H9 (cell line): ENCODE measurements at regions not wholly inside any gene's neighbourhood (a gene's known extent, or its start where the extent isn't known, plus 50 kb on each side); places are given as distances from the start of the nearest gene placed in this dataset.

Experiments used
- DNase-seq: peaks from one replicate; pipeline ENCODE4 v3.0.0-alpha.2; 2017
- H2AFZ ChIP-seq: one replicate; pipeline ENCODE4 v1.6.1; 2013; ENCODE audit warnings: mild to moderate bottlenecking, low read length, control low read depth, moderate library complexity
- H2AK5ac ChIP-seq: 2 replicates; pipeline ENCODE4 v1.6.1; 2013; ENCODE audit warnings: low read length, control low read depth, mixed read lengths; ENCODE audit not compliant: insufficient read length
- H2BK120ac ChIP-seq: one replicate; pipeline ENCODE4 v1.6.1; 2013; ENCODE audit warnings: low read depth, mild to moderate bottlenecking, low read length, control low read depth, inconsistent platforms; ENCODE audit not compliant: poor library complexity, severe bottlenecking
- H2BK12ac ChIP-seq: 2 replicates; pipeline ENCODE4 v1.6.1; 2013; ENCODE audit warnings: low read length, control low read depth, mixed read lengths, low read depth; ENCODE audit not compliant: insufficient read length
- H2BK15ac ChIP-seq: 2 replicates; pipeline ENCODE4 v1.6.1; 2013; ENCODE audit warnings: low read depth, low read length, control low read depth
- H2BK20ac ChIP-seq: one replicate; pipeline ENCODE4 v1.6.1; 2013; ENCODE audit warnings: low read depth, mild to moderate bottlenecking, low read length, control low read depth, inconsistent platforms; ENCODE audit not compliant: poor library complexity, severe bottlenecking
- H2BK5ac ChIP-seq: 2 replicates; pipeline ENCODE4 v1.6.1; 2013; ENCODE audit warnings: low read length, control low read depth, mixed read lengths; ENCODE audit not compliant: insufficient read length
- H3K14ac ChIP-seq: 2 replicates; pipeline ENCODE4 v1.6.1; 2013; ENCODE audit warnings: low read length, control low read depth; ENCODE audit not compliant: insufficient read depth
- H3K18ac ChIP-seq: 2 replicates; pipeline ENCODE4 v1.6.1; 2013; ENCODE audit warnings: low read depth, mild to moderate bottlenecking, mixed read lengths, low read length, control low read depth; ENCODE audit not compliant: insufficient read length
- H3K23ac ChIP-seq: 2 replicates; pipeline ENCODE4 v1.6.1; 2013; ENCODE audit warnings: low read length, control low read depth, mixed read lengths, low read depth; ENCODE audit not compliant: insufficient read length
- H3K23me2 ChIP-seq: 2 replicates; pipeline ENCODE4 v1.6.1; 2013; ENCODE audit warnings: low read depth, mild to moderate bottlenecking, mixed read lengths, low read length, control low read depth; ENCODE audit not compliant: insufficient read length, poor library complexity, severe bottlenecking
- H3K27ac ChIP-seq: 2 replicates; pipeline ENCODE4 v1.5.1; 2013; ENCODE audit warnings: low read length, control low read depth, mixed read lengths, low read depth; ENCODE audit not compliant: insufficient read length
- H3K27me3 ChIP-seq: 2 replicates; pipeline ENCODE4 v1.6.1; 2013; ENCODE audit warnings: low read length, control low read depth, inconsistent platforms; ENCODE audit not compliant: insufficient read depth
- H3K4ac ChIP-seq: 2 replicates; pipeline ENCODE4 v1.6.1; 2013; ENCODE audit warnings: low read depth, mild to moderate bottlenecking, control low read depth, inconsistent platforms, low read length, moderate library complexity
- H3K4me1 ChIP-seq: 2 replicates; pipeline ENCODE4 v1.6.1; 2013; ENCODE audit warnings: low read length, control low read depth, inconsistent platforms; ENCODE audit not compliant: insufficient read depth
- H3K4me2 ChIP-seq: 2 replicates; pipeline ENCODE4 v1.6.1; 2013; ENCODE audit warnings: low read length, control low read depth, mixed read lengths; ENCODE audit not compliant: insufficient read length, insufficient read depth
- H3K56ac ChIP-seq: 2 replicates; pipeline ENCODE4 v1.6.1; 2013; ENCODE audit warnings: low read depth, mild to moderate bottlenecking, mixed read lengths, low read length, control low read depth; ENCODE audit not compliant: insufficient read length
- H3K79me1 ChIP-seq: 2 replicates; pipeline ENCODE4 v1.6.1; 2013; ENCODE audit warnings: low read depth, mild to moderate bottlenecking, moderate library complexity, low read length, control low read depth, inconsistent platforms; ENCODE audit not compliant: insufficient read depth, poor library complexity, severe bottlenecking
- H3K79me2 ChIP-seq: 2 replicates; pipeline ENCODE4 v1.6.1; 2013; ENCODE audit warnings: low read length, control low read depth, inconsistent platforms; ENCODE audit not compliant: insufficient read depth
- H3K9ac ChIP-seq: 2 replicates; pipeline ENCODE4 v1.6.1; 2013; ENCODE audit warnings: low read length, control low read depth, mixed read lengths; ENCODE audit not compliant: insufficient read length; ENCODE audit errors: extremely low read depth
- H3K9me3 ChIP-seq: one replicate; pipeline ENCODE4 v1.6.1; 2013; ENCODE audit warnings: low read depth, low read length, inconsistent platforms; ENCODE audit not compliant: control insufficient read depth
- H3T11ph ChIP-seq: one replicate; pipeline ENCODE4 v1.6.1; 2013; ENCODE audit warnings: mild to moderate bottlenecking, low read length, control low read depth, inconsistent platforms
- H4K20me1 ChIP-seq: one replicate; pipeline ENCODE4 v1.6.1; 2013; ENCODE audit not compliant: control insufficient read depth, insufficient read length, insufficient read depth
- H4K5ac ChIP-seq: 2 replicates; pipeline ENCODE4 v1.6.1; 2013; ENCODE audit warnings: low read depth, mild to moderate bottlenecking, mixed read lengths, low read length, control low read depth; ENCODE audit not compliant: insufficient read length
- H4K8ac ChIP-seq: replicated peaks from 2 replicates; pipeline ENCODE4 v1.6.1; 2013; ENCODE audit warnings: low read length, control low read depth, mixed read lengths, low read depth; ENCODE audit not compliant: insufficient read length
- H4K91ac ChIP-seq: 2 replicates; pipeline ENCODE4 v1.6.1; 2013; ENCODE audit warnings: low read depth, mild to moderate bottlenecking, moderate library complexity, mixed read lengths, low read length, control low read depth; ENCODE audit not compliant: insufficient read length
- H3K27ac Mint-ChIP-seq, 3 experiments: 2 replicates in 2 of 3; 3 replicates in 1 of 3; pipeline ENCODE4 v1.8.0; 2020 to 2021; ENCODE audit warnings: mixed read lengths in 3 of 3, mild to moderate bottlenecking in 1 of 3, moderate library complexity in 1 of 3
- H3K27me3 Mint-ChIP-seq: 2 replicates; pipeline ENCODE4 v1.8.0; 2021; ENCODE audit warnings: low read depth, mild to moderate bottlenecking, moderate library complexity, mixed read lengths
- H3K36me3 Mint-ChIP-seq, 3 experiments: 2 replicates in 2 of 3; 3 replicates in 1 of 3; pipeline ENCODE4 v1.8.0; 2020 to 2021; ENCODE audit warnings: low read depth in 3 of 3, mixed read lengths in 3 of 3; ENCODE audit not compliant: insufficient read depth in 1 of 3
- H3K4me1 Mint-ChIP-seq, 2 experiments: 2 replicates each; pipeline ENCODE4 v1.8.0; 2020; ENCODE audit warnings: mixed read lengths in 2 of 2
- H3K4me3 Mint-ChIP-seq, 2 experiments: 2 replicates in 1 of 2; 3 replicates in 1 of 2; pipeline ENCODE4 v1.8.0; 2020 to 2021; ENCODE audit warnings: mild to moderate bottlenecking in 2 of 2, mixed read lengths in 2 of 2, moderate library complexity in 1 of 2
- H3K9me3 Mint-ChIP-seq, 2 experiments: 2 replicates in 1 of 2; 3 replicates in 1 of 2; pipeline ENCODE4 v1.8.0; 2020; ENCODE audit warnings: mild to moderate bottlenecking in 2 of 2, mixed read lengths in 2 of 2, moderate library complexity in 1 of 2
- CTCF ChIP-seq: fragments of 200-600 bp; sonication (generic); conservative IDR thresholded peaks from 3 replicates; pipeline ENCODE4 v1.8.0; 2021; ENCODE audit warnings: antibody characterized with exemption, mild to moderate bottlenecking
- WGBS: extraction: QIAGEN DNeasy Blood & Tissue Kit; methylation state at CpG from one replicate; pipeline ENCODE4 v1.1.7; 2013; ENCODE audit warnings: missing lambda C conversion rate, low lambda C conversion rate, mixed read lengths; ENCODE audit not compliant: insufficient read length; ENCODE audit errors: extremely low coverage; 5-methylcytosine and 5-hydroxymethylcytosine counted together

DNA sequence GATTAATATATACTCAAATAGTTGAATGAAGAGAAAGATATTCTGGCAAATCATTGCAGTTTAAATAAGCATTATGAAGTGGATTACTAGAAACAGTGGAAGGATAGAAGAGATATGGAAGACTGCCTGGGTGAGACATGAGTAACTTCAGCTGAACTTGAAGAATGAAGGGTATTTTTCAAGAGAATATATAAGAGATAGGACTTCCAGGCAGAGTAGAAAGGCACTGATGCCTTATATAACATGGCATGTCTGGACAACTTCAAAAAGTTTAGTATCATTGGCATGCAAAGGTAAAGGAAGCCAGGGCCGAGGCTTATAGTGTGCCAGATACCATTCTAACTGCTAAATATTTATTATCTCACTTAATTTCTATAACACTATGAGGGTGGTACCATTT, 126.5 kb upstream of the SLC7A14 start:
- H4K5ac ChIP-seq, result no peak overlapping the region
- no peak overlapping the region for H2AFZ ChIP-seq
- WGBS, result no CpG with 5 or more reads among the region's 1 CpG
- Mint-ChIP-seq H3K4me3 (no peak overlapping the region), H3K9me3 (peaks cover 9 to 18% of the 10 kb centered on the region in 2 experiments; a peak in 4 of 5 replicates), H3K36me3 (peaks cover 0 to 9% (median 0%) of the 10 kb centered on the region in 3 experiments; a peak in 2 of 7 replicates), H3K27me3 (no peaks in the 10 kb centered on the region; the same call in 1 of the 2 replicates), H3K27ac (no peak overlapping the region), H3K4me1 (no peaks in the 10 kb centered on the region)
- no peaks in the 10 kb centered on the region for H3K27me3 ChIP-seq
- H2BK15ac ChIP-seq, result no peak overlapping the region
- no peaks in the 10 kb centered on the region for H3K79me2 ChIP-seq
- H3K4ac ChIP-seq, result no peak overlapping the region
- no peak overlapping the region for H3K9ac ChIP-seq
- no peak overlapping the region for H3K4me2 ChIP-seq
- no peak overlapping the region for H4K91ac ChIP-seq
- no peak overlapping the region for H3T11ph ChIP-seq
- no peak overlapping the region for H3K27ac ChIP-seq
- H3K4me1 ChIP-seq, result no peaks in the 10 kb centered on the region
- no peaks in the 10 kb centered on the region for H3K79me1 ChIP-seq
- H3K23me2 ChIP-seq, result no peaks in the 10 kb centered on the region
- no peak overlapping the region for H4K8ac ChIP-seq
- no peaks in the 10 kb centered on the region for H4K20me1 ChIP-seq
- H3K9me3 ChIP-seq, result no peaks in the 10 kb centered on the region
- no peak overlapping the region for H2BK120ac ChIP-seq
- no peak overlapping the region for H3K14ac ChIP-seq
- no peak overlapping the region for H3K56ac ChIP-seq
- TF ChIP-seq CTCF, result no peak
- no peak overlapping the region for H3K18ac ChIP-seq
- no peak overlapping the region for H2BK5ac ChIP-seq
- no peak overlapping the region for H2BK20ac ChIP-seq
- no peak for DNase-seq
- no peak overlapping the region for H2BK12ac ChIP-seq
- H2AK5ac ChIP-seq, result no peak overlapping the region
- no peak overlapping the region for H3K23ac ChIP-seq
